ENCODE measurements at regions not wholly inside any gene's neighbourhood (a gene's known extent, or its start where the extent isn't known, plus 50 kb on each side); places are given as distances from the start of the nearest gene placed in this dataset.

DNA sequence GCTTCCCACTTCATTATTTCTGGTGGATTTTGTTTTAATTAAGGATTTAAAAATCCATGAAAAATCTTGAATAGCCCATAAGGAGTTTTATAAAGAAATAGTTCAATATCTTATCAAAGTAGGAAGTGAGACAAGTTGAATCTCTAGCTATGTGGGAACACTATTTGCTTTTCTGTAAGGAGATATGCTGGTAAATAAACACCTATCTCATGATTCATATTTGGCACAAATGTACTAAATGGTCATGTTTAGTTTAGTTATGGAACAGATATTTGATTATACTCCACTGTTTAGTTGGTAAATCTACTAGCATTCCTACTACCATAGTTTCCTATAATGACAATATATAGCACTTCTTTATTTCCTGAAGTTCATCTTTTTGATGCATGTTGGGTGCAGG is 239.9 kb upstream of the CEP162 start:
- Histone ChIP-seq H3K4me2 (ENCODE audit: insufficient read depth in 1 of 2, low read depth in 2 of 2, low read length in 2 of 2) (no peak overlapping the region), H3K9ac (replicated peaks in 1 of 4; ENCODE audit: extremely low read depth in 1 of 4, low read depth in 3 of 4, low read length in 3 of 4) (no peak overlapping the region), H3K56ac (replicated peaks; ENCODE audit: insufficient read length, low read depth, low read length) (no peak overlapping the region), H3K79me1 (ENCODE audit: low read depth, low read length) (no peaks in the 10 kb centered on the region), H3K79me2 (ENCODE audit: control insufficient read depth in 1 of 2, insufficient read depth in 2 of 2, low read length in 2 of 2) (no peaks in the 10 kb centered on the region), H3K23ac (ENCODE audit: insufficient read length) (no peak overlapping the region), H3K9me3 (ENCODE audit: insufficient read depth in 2 of 2, low read depth in 1 of 2, low read length in 1 of 2) (no peaks in the 10 kb centered on the region), H4K8ac (ENCODE audit: extremely low read depth, insufficient read depth, low read length) (no peak overlapping the region), H4K91ac (replicated peaks; ENCODE audit: insufficient read length, low read length) (no peak overlapping the region), H3K36me3 (ENCODE audit: control insufficient read depth in 2 of 4, insufficient read depth in 4 of 4, low read length in 3 of 4) (no peaks in the 10 kb centered on the region), H4K20me1 (replicated peaks in 1 of 2; ENCODE audit: control insufficient read depth in 1 of 2, insufficient read depth in 2 of 2, low read length in 2 of 2) (no peaks in the 10 kb centered on the region), H4K5ac (ENCODE audit: insufficient read length, low read depth, low read length) (no peak overlapping the region), H3K27me3 (replicated peaks in 1 of 4; ENCODE audit: control insufficient read depth in 3 of 4, extremely low read depth in 1 of 4, insufficient read depth in 3 of 4, low read length in 3 of 4) (no peaks in the 10 kb centered on the region), H3K4me3 (ENCODE audit: extremely low read depth in 1 of 4, insufficient read depth in 2 of 4, low read depth in 3 of 4, low read length in 4 of 4) (no peak overlapping the region), H3K23me2 (ENCODE audit: low read depth, low read length) (no peaks in the 10 kb centered on the region), H2AFZ (ENCODE audit: low read length) (no peak overlapping the region), H3K4me1 (replicated peaks in 1 of 4; ENCODE audit: control insufficient read depth in 3 of 4, insufficient read depth in 4 of 4, low read length in 3 of 4) (no peaks in the 10 kb centered on the region), H3K18ac (ENCODE audit: extremely low read depth, low read length) (no peak overlapping the region), H2BK120ac (replicated peaks; ENCODE audit: low read depth, low read length) (no peak overlapping the region), H3K27ac (ENCODE audit: low read depth, low read length) (no peak overlapping the region), H2AK5ac (ENCODE audit: low read depth, low read length) (no peak overlapping the region), H2BK5ac (ENCODE audit: low read depth, low read length) (no peak overlapping the region), H2BK12ac (ENCODE audit: low read depth, low read length) (no peak overlapping the region), H3K14ac (ENCODE audit: insufficient read length) (no peak overlapping the region), H3K4ac (replicated peaks; ENCODE audit: insufficient read length, low read depth, low read length) (no peak overlapping the region), H2BK20ac (ENCODE audit: low read length) (no peak overlapping the region), H2BK15ac (ENCODE audit: low read length) (no peak overlapping the region)
- ChIA-PET CTCF (ENCODE audit: partially characterized antibody) (no interaction called here), POLR2A (ENCODE audit: partially characterized antibody) (no interaction called here)
- DNase-seq (ENCODE audit: low read depth in 1 of 2, low spot score in 2 of 2) (no peak), FAIRE-seq (no peak)
- TF ChIP-seq SUZ12 (IDR thresholded peaks at IDR 0.05; ENCODE audit: low read length) (no peak), EZH2 (IDR thresholded peaks at IDR 0.05; ENCODE audit: low read depth, low read length, severe bottlenecking) (no peak), PHF8 (conservative IDR thresholded peaks at IDR 0.05; ENCODE audit: low read depth, low read length) (no peak), SIN3A (conservative IDR thresholded peaks at IDR 0.05 in 1 of 2, IDR thresholded peaks at IDR 0.05 in 1 of 2; ENCODE audit: low read depth in 1 of 2, low read length in 2 of 2) (no peak), SRF (IDR thresholded peaks at IDR 0.05; ENCODE audit: low read depth, low read length) (no peak), TAF1 (IDR thresholded peaks at IDR 0.05; ENCODE audit: low read depth, low read length) (no peak), ASH2L (IDR thresholded peaks at IDR 0.05; ENCODE audit: low read length) (no peak)
- TF ChIP-seq, protein P1, sequence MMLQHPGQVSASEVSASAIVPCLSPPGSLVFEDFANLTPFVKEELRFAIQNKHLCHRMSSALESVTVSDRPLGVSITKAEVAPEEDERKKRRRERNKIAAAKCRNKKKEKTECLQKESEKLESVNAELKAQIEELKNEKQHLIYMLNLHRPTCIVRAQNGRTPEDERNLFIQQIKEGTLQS (IDR thresholded peaks at IDR 0.05; ENCODE audit: insufficient read depth, low read depth, low read length): no peak
- TF ChIP-seq, protein P2, sequence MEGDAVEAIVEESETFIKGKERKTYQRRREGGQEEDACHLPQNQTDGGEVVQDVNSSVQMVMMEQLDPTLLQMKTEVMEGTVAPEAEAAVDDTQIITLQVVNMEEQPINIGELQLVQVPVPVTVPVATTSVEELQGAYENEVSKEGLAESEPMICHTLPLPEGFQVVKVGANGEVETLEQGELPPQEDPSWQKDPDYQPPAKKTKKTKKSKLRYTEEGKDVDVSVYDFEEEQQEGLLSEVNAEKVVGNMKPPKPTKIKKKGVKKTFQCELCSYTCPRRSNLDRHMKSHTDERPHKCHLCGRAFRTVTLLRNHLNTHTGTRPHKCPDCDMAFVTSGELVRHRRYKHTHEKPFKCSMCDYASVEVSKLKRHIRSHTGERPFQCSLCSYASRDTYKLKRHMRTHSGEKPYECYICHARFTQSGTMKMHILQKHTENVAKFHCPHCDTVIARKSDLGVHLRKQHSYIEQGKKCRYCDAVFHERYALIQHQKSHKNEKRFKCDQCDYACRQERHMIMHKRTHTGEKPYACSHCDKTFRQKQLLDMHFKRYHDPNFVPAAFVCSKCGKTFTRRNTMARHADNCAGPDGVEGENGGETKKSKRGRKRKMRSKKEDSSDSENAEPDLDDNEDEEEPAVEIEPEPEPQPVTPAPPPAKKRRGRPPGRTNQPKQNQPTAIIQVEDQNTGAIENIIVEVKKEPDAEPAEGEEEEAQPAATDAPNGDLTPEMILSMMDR (IDR thresholded peaks at IDR 0.05; ENCODE audit: control extremely low read depth in 1 of 3, insufficient read depth in 1 of 3, low read depth in 1 of 3, low read length in 3 of 3): no peak
- TF ChIP-seq, protein P3, sequence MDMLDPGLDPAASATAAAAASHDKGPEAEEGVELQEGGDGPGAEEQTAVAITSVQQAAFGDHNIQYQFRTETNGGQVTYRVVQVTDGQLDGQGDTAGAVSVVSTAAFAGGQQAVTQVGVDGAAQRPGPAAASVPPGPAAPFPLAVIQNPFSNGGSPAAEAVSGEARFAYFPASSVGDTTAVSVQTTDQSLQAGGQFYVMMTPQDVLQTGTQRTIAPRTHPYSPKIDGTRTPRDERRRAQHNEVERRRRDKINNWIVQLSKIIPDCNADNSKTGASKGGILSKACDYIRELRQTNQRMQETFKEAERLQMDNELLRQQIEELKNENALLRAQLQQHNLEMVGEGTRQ (IDR thresholded peaks at IDR 0.05; ENCODE audit: low read length): no peak
- TF ChIP-seq, protein P4, sequence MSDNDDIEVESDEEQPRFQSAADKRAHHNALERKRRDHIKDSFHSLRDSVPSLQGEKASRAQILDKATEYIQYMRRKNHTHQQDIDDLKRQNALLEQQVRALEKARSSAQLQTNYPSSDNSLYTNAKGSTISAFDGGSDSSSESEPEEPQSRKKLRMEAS (IDR thresholded peaks at IDR 0.05): no peak

All from H1 (cell line).